HepG2 (cell line): ENCODE measurements at regions not wholly inside any gene's neighbourhood (a gene's known extent, or its start where the extent isn't known, plus 50 kb on each side); places are given as distances from the start of the nearest gene placed in this dataset.

ENCODE experiments used
- ATAC-seq: fragments of 200-7000 bp; cut with Tn5 transposase; 3 replicates; pipeline ENCODE4 v1.9.1; 2020; ENCODE audit warnings: mild to moderate bottlenecking, moderate library complexity
- BruUV-seq: library from RNA; stranded (reverse); fragments of 400-500 nt; replicated peaks from 2 replicates; lab custom pipeline; 2021; lab: Mats Ljungman, UMichigan
- CTCF ChIA-PET: fragments of 300-600 bp; formaldehyde crosslinking; extraction: SDS; loops from one replicate; lab custom pipeline; 2021; ENCODE audit warnings: low total read pairs, inconsistent platforms, low intra/inter-chr PET ratio; lab: Yijun Ruan, JAX
- POLR2A ChIA-PET: fragments of 350-600 bp; sonication (Branson Sonifier 250); formaldehyde crosslinking; loops from one replicate; lab custom pipeline; 2020; ENCODE audit warnings: antibody characterized with exemption, inconsistent platforms; lab: Yijun Ruan, JAX
- DNase-seq: peaks from one replicate; pipeline ENCODE4 v3.0.0-alpha.2; 2015; ENCODE audit warnings: low spot score
- FAIRE-seq: peaks from 3 replicates; lab custom pipeline; 2011; peaks lifted over from hg19 to GRCh38; lab: Jason Lieb, UNC
- H2AFZ ChIP-seq: one replicate; pipeline ENCODE4 v1.6.1; 2011; ENCODE audit warnings: low read length, inconsistent platforms
- H3K27ac ChIP-seq: fragments of 300-600 bp; 3 replicates; pipeline ENCODE4 v1.8.0; 2011; ENCODE audit warnings: mixed run types, mild to moderate bottlenecking, mixed read lengths, low read length, inconsistent platforms; ENCODE audit not compliant: insufficient read depth; ENCODE audit errors: extremely low read length
- H3K27me3 ChIP-seq, 2 experiments: fragments of 200-600 bp in 1 of 2; 2 replicates in 1 of 2; 3 replicates in 1 of 2; pipeline versions ENCODE4 v1.6.0 to v1.8.0; 2011; ENCODE audit warnings: low read length in 2 of 2, mild to moderate bottlenecking in 2 of 2, moderate library complexity in 2 of 2, inconsistent platforms in 1 of 2; ENCODE audit not compliant: insufficient read depth in 2 of 2, control insufficient read depth in 1 of 2
- H3K36me3 ChIP-seq, 2 experiments: fragments of 200-600 bp in 1 of 2; replicated peaks in 1 of 2; 2 replicates in 1 of 2; 3 replicates in 1 of 2; pipeline versions ENCODE4 v1.5.1 to v1.8.0; 2011; ENCODE audit warnings: low read length in 2 of 2, inconsistent platforms in 1 of 2; ENCODE audit not compliant: insufficient read depth in 2 of 2, control insufficient read depth in 1 of 2
- H3K4me1 ChIP-seq: 2 replicates; pipeline ENCODE4 v1.5.1; 2012; ENCODE audit warnings: low read length, inconsistent platforms; ENCODE audit not compliant: insufficient read depth
- H3K4me2 ChIP-seq: 2 replicates; pipeline ENCODE4 v1.6.0; 2011; ENCODE audit warnings: low read depth, low read length, inconsistent platforms
- H3K4me3 ChIP-seq, 3 experiments: fragments of 200-600 bp in 1 of 3; sonication (generic), shearing (Covaris generic) in 1 of 3; replicated peaks in 1 of 3; 2 replicates each; pipeline ENCODE4 v1.5.1; 2011 to 2016; ENCODE audit warnings: low read length in 3 of 3, inconsistent platforms in 2 of 3, low read depth in 2 of 3, mild to moderate bottlenecking in 2 of 3, control low read depth in 1 of 3, mixed read lengths in 1 of 3; ENCODE audit not compliant: insufficient read depth in 1 of 3
- H3K79me2 ChIP-seq: one replicate; pipeline ENCODE4 v1.6.1; 2011; ENCODE audit warnings: low read length, inconsistent platforms; ENCODE audit not compliant: insufficient read depth
- H3K9ac ChIP-seq: 2 replicates; pipeline ENCODE4 v1.6.0; 2011; ENCODE audit warnings: mild to moderate bottlenecking, low read depth, low read length, inconsistent platforms; ENCODE audit not compliant: insufficient read depth
- H3K9me3 ChIP-seq: 2 replicates; pipeline ENCODE4 v1.5.1; 2012; ENCODE audit warnings: mild to moderate bottlenecking, low read length
- H4K20me1 ChIP-seq: 2 replicates; pipeline ENCODE4 v1.6.0; 2011; ENCODE audit warnings: inconsistent platforms, mild to moderate bottlenecking, low read length, moderate library complexity; ENCODE audit not compliant: insufficient read depth
- ATF7 ChIP-seq, 2 experiments: fragments of 450-650 bp in 1 of 2; sonication (generic) in 1 of 2; formaldehyde crosslinking in 1 of 2; IDR thresholded peaks; 2 replicates each; pipeline versions ENCODE4 v1.4.0 to v1.6.1; 2016 to 2020; ENCODE audit warnings: antibody characterized with exemption in 1 of 2, mild to moderate bottlenecking in 1 of 2, missing genetic modification reagents in 1 of 2
- CBFB ChIP-seq: sonication (generic); formaldehyde crosslinking; IDR thresholded peaks from 2 replicates; pipeline ENCODE4 v1.4.0; 2020; ENCODE audit warnings: missing genetic modification reagents
- CBX1 ChIP-seq: IDR thresholded peaks from one replicate; pipeline ENCODE4 v1.6.1; 2016; ENCODE audit warnings: antibody characterized with exemption, low read depth
- CREB1 ChIP-seq, 2 experiments: fragments of 450-650 bp in 1 of 2; IDR thresholded peaks; 2 replicates each; pipeline ENCODE4 v1.6.1; 2016 to 2017; ENCODE audit warnings: control low read depth in 1 of 2, mild to moderate bottlenecking in 1 of 2, missing compliant biosample characterization in 1 of 2, missing genetic modification characterization in 1 of 2
- EHMT2 ChIP-seq: fragments of 200-600 bp; sonication (generic); IDR thresholded peaks from 2 replicates; pipeline ENCODE4 v1.7.0; 2017; ENCODE audit warnings: antibody characterized with exemption, low read depth, low read length, borderline replicate concordance
- IKZF4 ChIP-seq: sonication (generic); formaldehyde crosslinking; IDR thresholded peaks from 2 replicates; pipeline ENCODE4 v1.5.1; 2020; ENCODE audit warnings: borderline replicate concordance, mild to moderate bottlenecking, low read depth, missing genetic modification reagents; ENCODE audit errors: not compliant biosample characterization
- ZIK1 ChIP-seq: sonication (generic); formaldehyde crosslinking; IDR thresholded peaks from 2 replicates; pipeline ENCODE4 v1.5.0; 2020; ENCODE audit warnings: mild to moderate bottlenecking, low read depth, missing genetic modification reagents, borderline replicate concordance
- ZNF615 ChIP-seq: sonication (generic); formaldehyde crosslinking; IDR thresholded peaks from 2 replicates; pipeline ENCODE4 v1.5.0; 2020; ENCODE audit warnings: mild to moderate bottlenecking, missing genetic modification reagents, borderline replicate concordance
- ZNF670 ChIP-seq: sonication (generic); formaldehyde crosslinking; IDR thresholded peaks from 2 replicates; pipeline ENCODE4 v1.8.0; 2022; ENCODE audit warnings: mild to moderate bottlenecking, missing genetic modification reagents, borderline replicate concordance
- ZSCAN21 ChIP-seq: sonication (generic); formaldehyde crosslinking; IDR thresholded peaks from 2 replicates; pipeline ENCODE4 v1.8.0; 2022; ENCODE audit warnings: mild to moderate bottlenecking, missing genetic modification reagents, moderate library complexity, borderline replicate concordance
- WGBS: methylation state at CpG from one replicate; pipeline ENCODE4 v1.1.6; 2017; ENCODE audit warnings: low lambda C conversion rate; 5-methylcytosine and 5-hydroxymethylcytosine counted together
- in situ Hi-C: cut with HindIII; loops from 2 replicates; pipeline ENCODE4 v1.10.0; 2017; ENCODE audit warnings: low pct_unique_long_range_greater_than_20kb; ENCODE audit not compliant: extremely low pct_ligation_motif_present
- intact Hi-C: fragments of 100-400 bp; cut with micrococcal nuclease; formaldehyde crosslinking; loops from one replicate; pipeline ENCODE4 v1.10.0; 2022; ENCODE audit not compliant: unreplicated experiment
- TF ChIP-seq, protein P1 (sequence below): sonication (generic); formaldehyde crosslinking; conservative IDR thresholded peaks from 2 replicates; pipeline ENCODE4 v1.4.0; 2020; ENCODE audit warnings: missing genetic modification reagents
- TF ChIP-seq, protein P2 (sequence below): sonication (generic); formaldehyde crosslinking; IDR thresholded peaks from 2 replicates; pipeline ENCODE4 v1.4.0; 2020; ENCODE audit warnings: missing genetic modification reagents, borderline replicate concordance
- TF ChIP-seq, protein P3 (sequence below): sonication (generic); formaldehyde crosslinking; IDR thresholded peaks from 2 replicates; pipeline ENCODE4 v1.4.0; 2020; ENCODE audit warnings: missing genetic modification reagents

DNA sequence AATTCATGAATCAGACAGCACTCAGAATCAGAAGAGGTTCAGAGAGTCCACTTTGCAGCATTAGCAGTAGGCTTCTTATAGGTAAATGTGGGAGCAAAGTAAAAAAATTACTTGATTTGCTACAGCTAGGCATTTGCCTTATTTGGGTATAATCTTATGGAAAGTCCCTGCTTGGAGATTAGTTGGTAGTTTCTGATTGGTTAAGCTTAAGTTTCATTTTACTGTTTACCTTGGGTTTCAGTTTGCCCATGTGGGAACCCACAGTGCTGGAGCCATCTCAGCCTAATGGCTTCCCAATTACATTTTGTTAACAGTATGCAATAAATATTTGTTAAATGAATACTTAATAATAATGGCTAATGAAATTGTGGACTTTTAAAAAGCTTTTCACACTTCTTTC lies 311.0 kb upstream of the FLRT2 start (continued):
- TF ChIP-seq ZIK1 (CRISPR knock-in tag) (no peak), ZSCAN21 (CRISPR knock-in tag) (no peak), ZNF615 (CRISPR knock-in tag) (no peak)
- TF ChIP-seq, protein P1, sequence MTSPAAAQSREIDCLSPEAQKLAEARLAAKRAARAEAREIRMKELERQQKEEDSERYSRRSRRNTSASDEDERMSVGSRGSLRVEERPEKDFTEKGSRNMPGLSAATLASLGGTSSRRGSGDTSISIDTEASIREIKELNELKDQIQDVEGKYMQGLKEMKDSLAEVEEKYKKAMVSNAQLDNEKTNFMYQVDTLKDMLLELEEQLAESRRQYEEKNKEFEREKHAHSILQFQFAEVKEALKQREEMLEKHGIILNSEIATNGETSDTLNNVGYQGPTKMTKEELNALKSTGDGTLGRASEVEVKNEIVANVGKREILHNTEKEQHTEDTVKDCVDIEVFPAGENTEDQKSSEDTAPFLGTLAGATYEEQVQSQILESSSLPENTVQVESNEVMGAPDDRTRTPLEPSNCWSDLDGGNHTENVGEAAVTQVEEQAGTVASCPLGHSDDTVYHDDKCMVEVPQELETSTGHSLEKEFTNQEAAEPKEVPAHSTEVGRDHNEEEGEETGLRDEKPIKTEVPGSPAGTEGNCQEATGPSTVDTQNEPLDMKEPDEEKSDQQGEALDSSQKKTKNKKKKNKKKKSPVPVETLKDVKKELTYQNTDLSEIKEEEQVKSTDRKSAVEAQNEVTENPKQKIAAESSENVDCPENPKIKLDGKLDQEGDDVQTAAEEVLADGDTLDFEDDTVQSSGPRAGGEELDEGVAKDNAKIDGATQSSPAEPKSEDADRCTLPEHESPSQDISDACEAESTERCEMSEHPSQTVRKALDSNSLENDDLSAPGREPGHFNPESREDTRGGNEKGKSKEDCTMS: no peak

DNA sequence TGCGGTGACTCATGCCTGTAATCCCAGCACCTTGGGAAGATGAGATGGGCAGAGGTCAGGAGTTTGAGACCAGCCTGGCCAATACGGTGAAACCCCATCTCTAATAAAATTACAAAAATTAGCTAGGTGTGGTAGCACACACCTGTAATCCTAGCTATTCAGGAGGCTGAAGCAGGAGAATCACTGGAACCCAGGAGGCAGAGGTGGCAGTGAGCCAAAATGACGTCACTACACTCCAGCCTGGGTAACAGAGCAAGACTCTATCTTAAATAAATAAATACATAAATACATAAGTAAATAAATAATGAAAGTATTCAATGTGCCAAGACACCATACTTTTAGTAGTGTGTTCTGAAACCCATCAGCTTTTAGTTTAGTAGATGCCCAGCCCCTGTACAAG lies 308.1 kb upstream of the FLRT2 start:
- Histone ChIP-seq H3K4me2 (no peak overlapping the region), H3K79me2 (no peaks in the 10 kb centered on the region), H3K9me3 (peaks cover 65% of the 10 kb centered on the region), H3K4me1 (no peaks in the 10 kb centered on the region), H3K36me3 (no peaks in the 10 kb centered on the region), H3K9ac (no peak overlapping the region), H3K4me3 (no peak overlapping the region), H3K27me3 (no peaks in the 10 kb centered on the region), H3K27ac (no peak overlapping the region), H2AFZ (no peak overlapping the region)
- no TSS peak for BruUV-seq
- no peak for DNase-seq
- ChIA-PET POLR2A (no interaction called here), CTCF (no interaction called here)
- in situ Hi-C loops (no loop called here), intact Hi-C loops (no loop called here)
- ATAC-seq: no peak
- no peak for FAIRE-seq
- WGBS: 37% methylated on average over 3 of the region's 3 CpGs
- TF ChIP-seq ZNF670 (CRISPR knock-in tag): no peak
- TF ChIP-seq, protein P2, sequence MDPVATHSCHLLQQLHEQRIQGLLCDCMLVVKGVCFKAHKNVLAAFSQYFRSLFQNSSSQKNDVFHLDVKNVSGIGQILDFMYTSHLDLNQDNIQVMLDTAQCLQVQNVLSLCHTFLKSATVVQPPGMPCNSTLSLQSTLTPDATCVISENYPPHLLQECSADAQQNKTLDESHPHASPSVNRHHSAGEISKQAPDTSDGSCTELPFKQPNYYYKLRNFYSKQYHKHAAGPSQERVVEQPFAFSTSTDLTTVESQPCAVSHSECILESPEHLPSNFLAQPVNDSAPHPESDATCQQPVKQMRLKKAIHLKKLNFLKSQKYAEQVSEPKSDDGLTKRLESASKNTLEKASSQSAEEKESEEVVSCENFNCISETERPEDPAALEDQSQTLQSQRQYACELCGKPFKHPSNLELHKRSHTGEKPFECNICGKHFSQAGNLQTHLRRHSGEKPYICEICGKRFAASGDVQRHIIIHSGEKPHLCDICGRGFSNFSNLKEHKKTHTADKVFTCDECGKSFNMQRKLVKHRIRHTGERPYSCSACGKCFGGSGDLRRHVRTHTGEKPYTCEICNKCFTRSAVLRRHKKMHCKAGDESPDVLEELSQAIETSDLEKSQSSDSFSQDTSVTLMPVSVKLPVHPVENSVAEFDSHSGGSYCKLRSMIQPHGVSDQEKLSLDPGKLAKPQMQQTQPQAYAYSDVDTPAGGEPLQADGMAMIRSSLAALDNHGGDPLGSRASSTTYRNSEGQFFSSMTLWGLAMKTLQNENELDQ (CRISPR knock-in tag): no peak
- TF ChIP-seq EHMT2: no peak
- no peak for TF ChIP-seq CBX1
- TF ChIP-seq CBFB (CRISPR knock-in tag): no peak
- TF ChIP-seq ATF7 (IDR thresholded peaks at IDR 0.05): peak; percentile 93
- TF ChIP-seq ATF7 (CRISPR knock-in tag; IDR thresholded peaks at IDR 0.05): no peak
- no peak for TF ChIP-seq IKZF4 (CRISPR knock-in tag)
- TF ChIP-seq, protein P3, sequence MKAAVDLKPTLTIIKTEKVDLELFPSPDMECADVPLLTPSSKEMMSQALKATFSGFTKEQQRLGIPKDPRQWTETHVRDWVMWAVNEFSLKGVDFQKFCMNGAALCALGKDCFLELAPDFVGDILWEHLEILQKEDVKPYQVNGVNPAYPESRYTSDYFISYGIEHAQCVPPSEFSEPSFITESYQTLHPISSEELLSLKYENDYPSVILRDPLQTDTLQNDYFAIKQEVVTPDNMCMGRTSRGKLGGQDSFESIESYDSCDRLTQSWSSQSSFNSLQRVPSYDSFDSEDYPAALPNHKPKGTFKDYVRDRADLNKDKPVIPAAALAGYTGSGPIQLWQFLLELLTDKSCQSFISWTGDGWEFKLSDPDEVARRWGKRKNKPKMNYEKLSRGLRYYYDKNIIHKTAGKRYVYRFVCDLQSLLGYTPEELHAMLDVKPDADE (CRISPR knock-in tag): no peak
- TF ChIP-seq CREB1 (IDR thresholded peaks at IDR 0.05): peak; percentile 90
- no peak for TF ChIP-seq CREB1 (CRISPR knock-in tag; IDR thresholded peaks at IDR 0.05)
- TF ChIP-seq, all 625 proteins: peak for 2
- H4K20me1 ChIP-seq: no peaks in the 10 kb centered on the region
